GM12872 (cell line): ENCODE measurements at regions not wholly inside any gene's neighbourhood (a gene's known extent, or its start where the extent isn't known, plus 50 kb on each side); places are given as distances from the start of the nearest gene placed in this dataset.

Experiments
- CTCF ChIP-seq: IDR thresholded peaks from 3 replicates; pipeline ENCODE4 v1.5.1; 2011; ENCODE audit warnings: low read depth, mild to moderate bottlenecking, low read length, moderate library complexity; ENCODE audit not compliant: insufficient read depth

GRCh38 chr12:28885928-28886327 is 263.1 kb upstream of the FAR2 start:
- TF ChIP-seq CTCF, result no peak

GRCh38 chr12:28887461-28887990 is 261.6 kb upstream of the FAR2 start:
- no peak for TF ChIP-seq CTCF

- TF ChIP-seq CTCF, result no peak
Observed at GRCh38 chr12:28890664-28891063, 258.4 kb upstream of the FAR2 start.

GRCh38 chr12:28891126-28891525 is 258.0 kb upstream of the FAR2 start:
- no peak for TF ChIP-seq CTCF

GRCh38 chr12:28893365-28893764 is 255.7 kb upstream of the FAR2 start:
- no peak for TF ChIP-seq CTCF

- no peak for TF ChIP-seq CTCF
Observed at GRCh38 chr12:28893856-28894255, 255.2 kb upstream of the FAR2 start.

- TF ChIP-seq CTCF, result no peak
Observed at GRCh38 chr12:28896421-28896820, 252.7 kb upstream of the FAR2 start.
